H1 (cell line): ENCODE measurements at regions not wholly inside any gene's neighbourhood (a gene's known extent, or its start where the extent isn't known, plus 50 kb on each side); places are given as distances from the start of the nearest gene placed in this dataset.

Experiments used
- CTCF ChIA-PET: fragments of 300-600 bp; sonication (Branson Sonifier 250); formaldehyde crosslinking; loops from one replicate; lab custom pipeline; 2021; ENCODE audit not compliant: partially characterized antibody; lab: Charles Lee
- POLR2A ChIA-PET: fragments of 300-600 bp; sonication (Branson Sonifier 250); formaldehyde crosslinking; loops from one replicate; lab custom pipeline; 2021; ENCODE audit warnings: inconsistent platforms; ENCODE audit not compliant: partially characterized antibody; lab: Charles Lee
- DNase-seq, 2 experiments: peaks; one replicate each; pipeline versions ENCODE4 v3.0.0 to v3.0.0-alpha.2; 2010 to 2022; ENCODE audit warnings: low spot score in 2 of 2, low read depth in 1 of 2, mixed read lengths in 1 of 2
- FAIRE-seq: peaks from 2 replicates; lab custom pipeline; 2011; peaks lifted over from hg19 to GRCh38; lab: Jason Lieb, UNC
- H2AFZ ChIP-seq: 2 replicates; pipeline ENCODE4 v1.8.1; 2012; ENCODE audit warnings: low read length, inconsistent platforms
- H2AK5ac ChIP-seq: 2 replicates; pipeline ENCODE4 v1.6.1; 2013; ENCODE audit warnings: low read depth, low read length
- H2BK120ac ChIP-seq: replicated peaks from 2 replicates; pipeline ENCODE3; 2013; ENCODE audit warnings: low read depth, low read length, inconsistent platforms
- H2BK12ac ChIP-seq: 2 replicates; pipeline ENCODE4 v1.6.1; 2013; ENCODE audit warnings: low read depth, low read length
- H2BK15ac ChIP-seq: 2 replicates; pipeline ENCODE4 v1.6.1; 2013; ENCODE audit warnings: low read length
- H2BK20ac ChIP-seq: 2 replicates; pipeline ENCODE4 v1.6.1; 2013; ENCODE audit warnings: low read length
- H2BK5ac ChIP-seq: 2 replicates; pipeline ENCODE4 v1.6.1; 2013; ENCODE audit warnings: low read depth, low read length
- H3K14ac ChIP-seq: 2 replicates; pipeline ENCODE4 v1.6.1; 2013; ENCODE audit warnings: inconsistent platforms; ENCODE audit not compliant: insufficient read length
- H3K18ac ChIP-seq: 2 replicates; pipeline ENCODE4 v1.6.1; 2013; ENCODE audit warnings: low read length; ENCODE audit errors: extremely low read depth
- H3K23ac ChIP-seq: 2 replicates; pipeline ENCODE4 v1.6.1; 2013; ENCODE audit warnings: inconsistent platforms; ENCODE audit not compliant: insufficient read length
- H3K23me2 ChIP-seq: 2 replicates; pipeline ENCODE4 v1.6.1; 2013; ENCODE audit warnings: low read depth, low read length
- H3K27ac ChIP-seq: 2 replicates; pipeline ENCODE4 v1.6.1; 2011; ENCODE audit warnings: low read depth, low read length, inconsistent platforms
- H3K27me3 ChIP-seq, 4 experiments: replicated peaks in 1 of 4; 1 replicate in 1 of 4; 2 replicates in 3 of 4; pipeline versions ENCODE4 v1.6.1 to v1.8.1; 2011 to 2013; ENCODE audit warnings: low read length in 3 of 4, mild to moderate bottlenecking in 3 of 4, inconsistent platforms in 2 of 4, mixed read lengths in 2 of 4, moderate library complexity in 1 of 4; ENCODE audit not compliant: control insufficient read depth in 3 of 4, insufficient read depth in 3 of 4; ENCODE audit errors: extremely low read depth in 1 of 4
- H3K36me3 ChIP-seq, 4 experiments: 2 replicates each; pipeline versions ENCODE4 v1.6.1 to v1.8.1; 2011 to 2013; ENCODE audit warnings: mild to moderate bottlenecking in 4 of 4, low read length in 3 of 4, moderate library complexity in 2 of 4, control low read depth in 1 of 4, inconsistent platforms in 1 of 4; ENCODE audit not compliant: insufficient read depth in 4 of 4, control insufficient read depth in 2 of 4
- H3K4ac ChIP-seq: replicated peaks from 2 replicates; pipeline ENCODE3; 2013; ENCODE audit warnings: low read length, low read depth, mixed read lengths, inconsistent platforms; ENCODE audit not compliant: insufficient read length
- H3K4me1 ChIP-seq, 4 experiments: replicated peaks in 1 of 4; 1 replicate in 1 of 4; 2 replicates in 3 of 4; pipeline versions ENCODE4 v1.6.1 to v1.8.1; 2011 to 2013; ENCODE audit warnings: low read length in 3 of 4, inconsistent platforms in 2 of 4, mixed read lengths in 1 of 4; ENCODE audit not compliant: insufficient read depth in 4 of 4, control insufficient read depth in 3 of 4
- H3K4me2 ChIP-seq, 2 experiments: 2 replicates each; pipeline versions ENCODE4 v1.6.1 to v1.8.1; 2011 to 2013; ENCODE audit warnings: low read depth in 2 of 2, low read length in 2 of 2, control low read depth in 1 of 2, inconsistent platforms in 1 of 2, mild to moderate bottlenecking in 1 of 2; ENCODE audit not compliant: insufficient read depth in 1 of 2
- H3K4me3 ChIP-seq, 4 experiments: fragments of 200-600, 300-600 bp in 1 of 4; sonication (generic), shearing (Covaris generic), sonication (Bioruptor Twin) in 1 of 4; 2 replicates each; pipeline versions ENCODE4 v1.5.1 to v1.8.1; 2011 to 2016; ENCODE audit warnings: low read length in 4 of 4, low read depth in 3 of 4, control low read depth in 2 of 4, inconsistent platforms in 2 of 4, mild to moderate bottlenecking in 2 of 4, mixed read lengths in 1 of 4, moderate library complexity in 1 of 4; ENCODE audit not compliant: insufficient read depth in 2 of 4; ENCODE audit errors: extremely low read depth in 1 of 4
- H3K56ac ChIP-seq: replicated peaks from 2 replicates; pipeline ENCODE3; 2013; ENCODE audit warnings: low read depth, mild to moderate bottlenecking, mixed read lengths, low read length, inconsistent platforms; ENCODE audit not compliant: insufficient read length
- H3K79me1 ChIP-seq: 2 replicates; pipeline ENCODE4 v1.6.1; 2013; ENCODE audit warnings: low read depth, low read length, control low read depth
- H3K79me2 ChIP-seq, 2 experiments: 2 replicates each; pipeline versions ENCODE4 v1.6.1 to v1.8.1; 2012 to 2013; ENCODE audit warnings: low read length in 2 of 2, mild to moderate bottlenecking in 2 of 2, inconsistent platforms in 1 of 2; ENCODE audit not compliant: insufficient read depth in 2 of 2, control insufficient read depth in 1 of 2
- H3K9ac ChIP-seq, 4 experiments: replicated peaks in 1 of 4; 1 replicate in 1 of 4; 2 replicates in 3 of 4; pipeline versions ENCODE4 v1.6.1 to v1.8.1; 2011 to 2013; ENCODE audit warnings: low read depth in 3 of 4, low read length in 3 of 4, control low read depth in 2 of 4, mild to moderate bottlenecking in 2 of 4, moderate library complexity in 2 of 4, inconsistent platforms in 1 of 4; ENCODE audit errors: extremely low read depth in 1 of 4
- H3K9me3 ChIP-seq, 2 experiments: 2 replicates each; pipeline versions ENCODE4 v1.6.1 to v1.8.1; 2012 to 2013; ENCODE audit warnings: mild to moderate bottlenecking in 2 of 2, moderate library complexity in 2 of 2, control low read depth in 1 of 2, inconsistent platforms in 1 of 2, low read depth in 1 of 2, low read length in 1 of 2, mixed read lengths in 1 of 2; ENCODE audit not compliant: insufficient read depth in 2 of 2
- H4K20me1 ChIP-seq, 2 experiments: replicated peaks in 1 of 2; 2 replicates each; pipeline versions ENCODE3 to v1.8.1; 2011 to 2013; ENCODE audit warnings: inconsistent platforms in 2 of 2, low read length in 2 of 2, mild to moderate bottlenecking in 1 of 2; ENCODE audit not compliant: insufficient read depth in 2 of 2, control insufficient read depth in 1 of 2
- H4K5ac ChIP-seq: 2 replicates; pipeline ENCODE4 v1.6.1; 2013; ENCODE audit warnings: low read length, low read depth, mixed read lengths, inconsistent platforms; ENCODE audit not compliant: insufficient read length
- H4K8ac ChIP-seq: 2 replicates; pipeline ENCODE4 v1.8.0; 2013; ENCODE audit warnings: mild to moderate bottlenecking, moderate library complexity, low read length, inconsistent platforms; ENCODE audit not compliant: insufficient read depth; ENCODE audit errors: extremely low read depth
- H4K91ac ChIP-seq: replicated peaks from 2 replicates; pipeline ENCODE3; 2013; ENCODE audit warnings: low read length, mixed read lengths, inconsistent platforms; ENCODE audit not compliant: insufficient read length
- CBX5 ChIP-seq: fragments of 300-800, 300-1000 bp; sonication (generic); IDR thresholded peaks from 2 replicates; pipeline ENCODE4 v1.7.1; 2016; ENCODE audit warnings: antibody characterized with exemption, low read length, low read depth
- CBX8 ChIP-seq: fragments of 300-800, 300-1000 bp; sonication (generic); IDR thresholded peaks from 2 replicates; pipeline ENCODE4 v1.7.1; 2016; ENCODE audit warnings: low read depth, low read length, borderline replicate concordance
- CEBPB ChIP-seq: IDR thresholded peaks from 2 replicates; pipeline ENCODE4 v1.6.1; 2012; ENCODE audit warnings: low read depth, low read length
- CTBP2 ChIP-seq: IDR thresholded peaks from 2 replicates; pipeline ENCODE4 v1.7.0; 2011; ENCODE audit warnings: borderline replicate concordance, mild to moderate bottlenecking, moderate library complexity, mixed read lengths, low read length; ENCODE audit not compliant: insufficient read depth, insufficient read length
- EZH2 ChIP-seq: fragments of 200-600 bp; sonication (generic); IDR thresholded peaks from 2 replicates; pipeline ENCODE4 v1.7.1; 2012; ENCODE audit warnings: low read depth, mild to moderate bottlenecking, moderate library complexity, low read length, inconsistent platforms; ENCODE audit not compliant: severe bottlenecking
- GABPA ChIP-seq: IDR thresholded peaks from 2 replicates; pipeline ENCODE4 v1.6.1; 2011; ENCODE audit warnings: mild to moderate bottlenecking, low read length, moderate library complexity, borderline replicate concordance; ENCODE audit not compliant: insufficient read depth
- KDM4A ChIP-seq: IDR thresholded peaks from one replicate; pipeline ENCODE4 v1.7.1; 2012; ENCODE audit warnings: low read depth, mild to moderate bottlenecking, moderate library complexity, low read length, inconsistent platforms; ENCODE audit not compliant: severe bottlenecking
- RFX5 ChIP-seq: IDR thresholded peaks from 2 replicates; pipeline ENCODE4 v1.6.1; 2011; ENCODE audit warnings: low read depth, low read length, improper control_type of control experiment, borderline replicate concordance
- RXRA ChIP-seq: IDR thresholded peaks from 2 replicates; pipeline ENCODE4 v1.6.1; 2011; ENCODE audit warnings: low read depth, mild to moderate bottlenecking, low read length, moderate library complexity; ENCODE audit not compliant: insufficient read depth
- SP4 ChIP-seq: IDR thresholded peaks from 2 replicates; pipeline ENCODE4 v1.6.1; 2012; ENCODE audit warnings: low read length, inconsistent platforms
- TAF7 ChIP-seq: optimal IDR thresholded peaks from 2 replicates; pipeline ENCODE3; 2011; ENCODE audit warnings: low read depth, mild to moderate bottlenecking, inconsistent platforms, low read length, moderate library complexity, borderline replicate concordance
- YY1 ChIP-seq: IDR thresholded peaks from 2 replicates; pipeline ENCODE4 v1.6.1; 2011; ENCODE audit warnings: low read depth, mild to moderate bottlenecking, low read length
- WGBS, 2 experiments: shearing (Covaris generic) in 1 of 2; methylation state at CpG; one replicate each; pipeline versions ENCODE4 v1.1.6 to v1.1.7; 2013 to 2015; ENCODE audit warnings: low lambda C conversion rate in 2 of 2, mixed read lengths in 2 of 2, inconsistent platforms in 1 of 2, low coverage in 1 of 2, missing lambda C conversion rate in 1 of 2; ENCODE audit not compliant: insufficient replicate concordance in 2 of 2, insufficient coverage in 1 of 2, insufficient read length in 1 of 2; ENCODE audit errors: extremely low coverage in 1 of 2, missing lambda C conversion rate in 1 of 2; 5-methylcytosine and 5-hydroxymethylcytosine counted together
- TF ChIP-seq, protein P1 (sequence below): IDR thresholded peaks from 2 replicates; pipeline ENCODE4 v1.6.1; 2012; ENCODE audit warnings: inconsistent platforms

DNA sequence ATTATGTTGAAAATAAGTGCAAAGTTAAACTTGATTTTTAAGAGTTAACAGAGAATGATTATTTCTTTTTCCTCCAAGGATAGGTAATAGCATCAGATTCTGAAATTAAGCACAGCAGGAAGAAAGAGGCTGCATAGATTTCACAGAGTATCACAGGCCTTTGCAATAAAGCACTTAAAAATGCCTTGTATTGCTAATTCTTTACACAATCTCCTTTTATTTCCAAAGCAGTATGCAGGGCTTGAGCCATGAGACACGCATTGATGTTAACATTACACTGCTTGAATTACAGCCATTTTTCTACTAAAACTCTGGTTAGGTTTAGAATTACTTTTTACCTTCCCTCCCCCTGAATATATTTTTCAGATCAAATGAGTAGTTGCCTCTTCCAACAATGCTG lies 398.3 kb downstream of the BCAT1 start:
- no peak overlapping the region for H2BK15ac ChIP-seq
- H3K36me3 ChIP-seq: no peaks in the 10 kb centered on the region
- H3K4ac ChIP-seq: no peak overlapping the region
- no peak overlapping the region for H3K9ac ChIP-seq
- no peak overlapping the region for H4K5ac ChIP-seq
- no peak overlapping the region for H2BK20ac ChIP-seq
- H3K4me3 ChIP-seq: no peak overlapping the region
- H3K18ac ChIP-seq: no peak overlapping the region
- FAIRE-seq (no peak), DNase-seq (no peak)
- WGBS, 2 experiments: 46% methylated on average over 1 of the region's 1 CpG; no CpG with 5 or more reads in 1 of the 2 experiments
- ChIA-PET CTCF (no interaction called here), POLR2A (no interaction called here)
- no peak overlapping the region for H2BK120ac ChIP-seq
- H4K20me1 ChIP-seq: no peaks in the 10 kb centered on the region
- H3K23me2 ChIP-seq: no peaks in the 10 kb centered on the region
- H3K9me3 ChIP-seq: no peaks in the 10 kb centered on the region
- no peaks in the 10 kb centered on the region for H3K79me1 ChIP-seq
- no peak overlapping the region for H3K27ac ChIP-seq
- H3K4me1 ChIP-seq: peaks cover 0 to 7% (median 3%) of the 10 kb centered on the region in 4 experiments; a peak in 5 of 7 replicates
- H2BK5ac ChIP-seq: no peak overlapping the region
- no peak overlapping the region for H2AK5ac ChIP-seq
- H3K4me2 ChIP-seq: no peak overlapping the region
- no peak overlapping the region for H2AFZ ChIP-seq
- no peak overlapping the region for H2BK12ac ChIP-seq
- no peak overlapping the region for H3K23ac ChIP-seq
- no peaks in the 10 kb centered on the region for H3K79me2 ChIP-seq
- H3K14ac ChIP-seq: no peak overlapping the region
- no peaks in the 10 kb centered on the region for H3K27me3 ChIP-seq
- H4K8ac ChIP-seq: no peak overlapping the region
- no peak overlapping the region for H4K91ac ChIP-seq
- H3K56ac ChIP-seq: no peak overlapping the region
- TF ChIP-seq RXRA: no peak
- TF ChIP-seq CBX8: no peak
- no peak for TF ChIP-seq KDM4A
- no peak for TF ChIP-seq CEBPB
- TF ChIP-seq RFX5: no peak
- TF ChIP-seq CBX5: no peak
- TF ChIP-seq TAF7: no peak
- no peak for TF ChIP-seq EZH2
- no peak for TF ChIP-seq GABPA
- TF ChIP-seq CTBP2: no peak
- TF ChIP-seq, protein P1, sequence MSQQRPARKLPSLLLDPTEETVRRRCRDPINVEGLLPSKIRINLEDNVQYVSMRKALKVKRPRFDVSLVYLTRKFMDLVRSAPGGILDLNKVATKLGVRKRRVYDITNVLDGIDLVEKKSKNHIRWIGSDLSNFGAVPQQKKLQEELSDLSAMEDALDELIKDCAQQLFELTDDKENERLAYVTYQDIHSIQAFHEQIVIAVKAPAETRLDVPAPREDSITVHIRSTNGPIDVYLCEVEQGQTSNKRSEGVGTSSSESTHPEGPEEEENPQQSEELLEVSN: no peak
- TF ChIP-seq SP4: no peak
- no peak for TF ChIP-seq YY1
